GM12865 (cell line): ENCODE measurements at regions not wholly inside any gene's neighbourhood (a gene's known extent, or its start where the extent isn't known, plus 50 kb on each side); places are given as distances from the start of the nearest gene placed in this dataset.

ENCODE experiments used
- DNase-seq: peaks from one replicate; pipeline ENCODE4 v3.0.0; 2010; ENCODE audit warnings: low read depth
- H3K4me3 ChIP-seq: 2 replicates; pipeline ENCODE4 v1.5.1; 2011; ENCODE audit warnings: mild to moderate bottlenecking, low read depth, low read length, control low read depth
- CTCF ChIP-seq: IDR thresholded peaks from 2 replicates; pipeline ENCODE4 v1.5.1; 2011; ENCODE audit warnings: low read length, control low read depth, low read depth, inconsistent platforms; ENCODE audit not compliant: insufficient read depth; ENCODE audit errors: missing control alignments

- no peak for DNase-seq
- no peak overlapping the region for H3K4me3 ChIP-seq
- no peak for TF ChIP-seq CTCF
Observed at GRCh38 chr7:132677918-132678317, 101.6 kb upstream of the PLXNA4 start.

GRCh38 chr7:132672200-132672990 lies 96.1 kb upstream of the PLXNA4 start:
- TF ChIP-seq CTCF = no peak
- H3K4me3 ChIP-seq = no peak overlapping the region
- no peak for DNase-seq

GRCh38 chr7:132666774-132667172 lies 90.5 kb upstream of the PLXNA4 start:
- H3K4me3 ChIP-seq = no peak overlapping the region
- no peak for TF ChIP-seq CTCF
- no peak for DNase-seq

- no peak for DNase-seq
- no peak overlapping the region for H3K4me3 ChIP-seq
- TF ChIP-seq CTCF = no peak
Observed at GRCh38 chr7:132666071-132666773, 90.0 kb upstream of the PLXNA4 start.

GRCh38 chr7:132656846-132657776 lies 80.8 kb upstream of the PLXNA4 start:
- H3K4me3 ChIP-seq = no peak overlapping the region
- peak; percentile 42 for TF ChIP-seq CTCF
- peak; percentile 6 for DNase-seq

GRCh38 chr7:132656341-132656740 lies 80.1 kb upstream of the PLXNA4 start:
- TF ChIP-seq CTCF = no peak
- no peak for DNase-seq
- H3K4me3 ChIP-seq = no peak overlapping the region
